Dendritic cell treated with granulocyte-macrophage colony-stimulating factor and Interleukin-4, amounts not matched to agents 40 ng/mL and 50 ng/mL, for 4 days (primary cell): ENCODE measurements at regions not wholly inside any gene's neighbourhood (a gene's known extent, or its start where the extent isn't known, plus 50 kb on each side); places are given as distances from the start of the nearest gene placed in this dataset.

ENCODE experiments used
- H3K27ac Mint-ChIP-seq: one replicate; pipeline ENCODE4 v1.8.0; 2022; ENCODE audit warnings: mild to moderate bottlenecking, mixed read lengths
- H3K27me3 Mint-ChIP-seq: one replicate; pipeline ENCODE4 v1.8.0; 2022; ENCODE audit warnings: mild to moderate bottlenecking, mixed read lengths
- H3K36me3 Mint-ChIP-seq: one replicate; pipeline ENCODE4 v1.8.0; 2022; ENCODE audit warnings: low read depth, mixed read lengths
- H3K4me1 Mint-ChIP-seq: one replicate; pipeline ENCODE4 v1.8.0; 2022; ENCODE audit warnings: low read depth, mixed read lengths
- H3K4me3 Mint-ChIP-seq: one replicate; pipeline ENCODE4 v1.8.0; 2022; ENCODE audit warnings: mild to moderate bottlenecking, moderate library complexity, mixed read lengths
- H3K9me3 Mint-ChIP-seq: one replicate; pipeline ENCODE4 v1.8.0; 2022; ENCODE audit warnings: mixed read lengths
- intact Hi-C: fragments of 100-400 bp; cut with micrococcal nuclease; formaldehyde crosslinking; loops from one replicate; pipeline ENCODE4 v1.15.0; 2022

DNA sequence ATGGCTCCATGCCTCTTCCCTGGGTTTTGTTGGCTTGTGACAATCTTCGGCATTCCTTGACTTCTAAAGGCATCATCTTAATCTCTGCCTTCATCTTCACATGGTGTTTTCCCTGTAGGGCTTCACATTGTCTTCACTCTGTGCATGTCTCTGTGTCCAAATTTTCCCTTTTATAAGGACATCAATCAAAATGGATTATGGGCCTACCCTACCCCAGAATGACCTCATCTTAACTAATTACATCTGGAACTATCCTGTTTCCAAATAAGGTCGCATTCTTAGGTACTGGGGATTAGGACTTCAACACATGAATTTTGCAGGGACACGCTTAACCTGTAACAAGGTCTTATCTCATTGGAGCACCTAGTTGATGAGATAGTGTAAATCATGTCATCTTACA lies 290.3 kb upstream of the KLF12 start:
- no peaks in the 10 kb centered on the region for H3K36me3 Mint-ChIP-seq
- H3K4me1 Mint-ChIP-seq: no peaks in the 10 kb centered on the region
- H3K27ac Mint-ChIP-seq: no peak overlapping the region
- H3K9me3 Mint-ChIP-seq: peaks cover 22% of the 10 kb centered on the region
- no peaks in the 10 kb centered on the region for H3K27me3 Mint-ChIP-seq
- no peak overlapping the region for H3K4me3 Mint-ChIP-seq
- intact Hi-C loops: no loop called here

DNA sequence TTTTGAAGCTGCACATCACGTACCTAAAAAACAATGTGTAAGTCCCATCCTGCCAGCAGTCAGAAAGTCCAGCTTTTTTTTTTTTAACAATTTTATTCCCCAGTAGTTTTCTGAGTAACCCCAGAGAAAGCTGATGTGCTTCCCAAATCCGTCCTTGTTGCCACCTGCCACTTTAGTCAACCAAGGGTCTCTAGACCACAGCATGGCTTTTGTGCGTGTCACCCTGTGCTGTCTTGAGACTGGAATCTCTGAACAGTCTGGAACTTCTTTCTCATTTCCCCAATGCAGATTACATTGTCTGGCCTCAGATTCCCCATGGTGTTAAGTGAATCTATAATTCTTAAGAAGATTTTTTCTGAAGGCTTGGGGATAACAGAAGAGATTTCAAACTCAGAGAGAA lies 289.2 kb upstream of the KLF12 start:
- intact Hi-C loops: no loop called here
- no peak overlapping the region for H3K4me3 Mint-ChIP-seq
- no peaks in the 10 kb centered on the region for H3K36me3 Mint-ChIP-seq
- no peaks in the 10 kb centered on the region for H3K4me1 Mint-ChIP-seq
- peaks cover 31% of the 10 kb centered on the region for H3K9me3 Mint-ChIP-seq
- H3K27me3 Mint-ChIP-seq: no peaks in the 10 kb centered on the region
- H3K27ac Mint-ChIP-seq: no peak overlapping the region

DNA sequence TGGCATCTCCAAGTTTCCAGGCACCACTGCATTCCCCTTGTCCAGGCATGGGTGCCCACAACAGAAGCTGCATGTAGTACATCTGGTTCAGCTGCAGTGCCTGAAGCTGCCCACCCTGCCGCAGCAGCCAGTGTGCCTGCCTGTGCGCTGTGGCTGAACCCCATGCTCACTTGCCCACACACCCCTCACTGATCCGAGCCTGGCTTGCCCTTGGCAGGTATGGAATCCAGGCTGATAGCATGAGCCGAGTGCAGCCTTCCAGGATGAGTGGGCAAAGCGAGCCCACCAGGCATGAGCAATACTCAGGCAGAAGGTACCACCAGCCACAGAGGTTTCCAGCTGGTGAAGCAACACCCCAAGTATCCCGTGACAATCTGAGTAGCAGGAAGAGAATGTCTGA lies 280.3 kb upstream of the KLF12 start:
- intact Hi-C loops: no loop called here
- Mint-ChIP-seq H3K4me1 (no peaks in the 10 kb centered on the region), H3K9me3 (peaks cover 64% of the 10 kb centered on the region), H3K4me3 (no peak overlapping the region), H3K27ac (no peak overlapping the region), H3K27me3 (no peaks in the 10 kb centered on the region), H3K36me3 (no peaks in the 10 kb centered on the region)

DNA sequence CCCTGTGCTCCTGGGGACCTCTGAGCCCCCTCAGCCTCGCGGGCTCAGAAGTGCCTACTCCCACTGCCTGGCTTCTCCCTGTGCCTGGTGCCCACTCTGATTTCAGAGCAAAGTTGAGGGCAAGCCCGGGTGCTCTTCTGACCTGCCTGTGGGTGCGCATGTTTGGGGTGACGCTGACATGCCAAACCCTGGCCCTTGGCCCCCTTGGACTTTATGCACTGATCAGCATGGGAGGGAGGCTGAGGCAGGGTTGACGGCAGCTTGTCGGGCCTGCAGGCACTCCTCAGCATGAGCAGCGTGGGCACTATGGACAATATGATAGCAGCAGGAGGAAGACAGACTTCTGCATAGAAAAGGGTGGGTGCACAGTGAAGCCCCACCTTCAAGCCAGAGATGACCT lies 279.3 kb upstream of the KLF12 start:
- intact Hi-C loops: no loop called here
- Mint-ChIP-seq H3K27ac (no peak overlapping the region), H3K4me3 (no peak overlapping the region)

DNA sequence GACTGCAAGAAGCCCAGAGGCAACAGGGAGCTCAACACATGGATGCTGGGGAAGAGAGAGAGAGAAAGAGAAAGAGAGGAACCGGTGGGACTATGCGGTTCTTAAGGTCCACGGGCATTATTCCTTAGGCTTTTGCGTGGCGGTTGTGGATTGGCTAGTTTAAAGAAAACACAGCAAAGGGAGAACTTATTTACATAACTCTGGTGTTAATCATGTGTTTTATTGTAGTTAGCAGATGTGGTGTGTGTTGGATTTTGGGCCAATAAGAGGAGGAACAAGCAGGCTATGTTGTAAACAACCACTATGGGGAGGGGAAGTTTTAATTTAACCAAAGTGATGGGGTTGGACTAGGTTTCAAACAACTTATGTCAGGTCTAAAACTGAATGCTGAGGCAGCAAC lies 275.3 kb upstream of the KLF12 start:
- no peaks in the 10 kb centered on the region for H3K36me3 Mint-ChIP-seq
- H3K4me3 Mint-ChIP-seq: no peak overlapping the region
- no peak overlapping the region for H3K27ac Mint-ChIP-seq
- intact Hi-C loops: no loop called here
- peaks cover 24% of the 10 kb centered on the region for H3K9me3 Mint-ChIP-seq
- H3K4me1 Mint-ChIP-seq: no peaks in the 10 kb centered on the region
- H3K27me3 Mint-ChIP-seq: no peaks in the 10 kb centered on the region

More for the DNA sequence above, 279.3 kb upstream of the KLF12 start:
- H3K27me3 Mint-ChIP-seq: no peaks in the 10 kb centered on the region
- H3K36me3 Mint-ChIP-seq: no peaks in the 10 kb centered on the region
- peaks cover 55% of the 10 kb centered on the region for H3K9me3 Mint-ChIP-seq
- H3K4me1 Mint-ChIP-seq: no peaks in the 10 kb centered on the region

DNA sequence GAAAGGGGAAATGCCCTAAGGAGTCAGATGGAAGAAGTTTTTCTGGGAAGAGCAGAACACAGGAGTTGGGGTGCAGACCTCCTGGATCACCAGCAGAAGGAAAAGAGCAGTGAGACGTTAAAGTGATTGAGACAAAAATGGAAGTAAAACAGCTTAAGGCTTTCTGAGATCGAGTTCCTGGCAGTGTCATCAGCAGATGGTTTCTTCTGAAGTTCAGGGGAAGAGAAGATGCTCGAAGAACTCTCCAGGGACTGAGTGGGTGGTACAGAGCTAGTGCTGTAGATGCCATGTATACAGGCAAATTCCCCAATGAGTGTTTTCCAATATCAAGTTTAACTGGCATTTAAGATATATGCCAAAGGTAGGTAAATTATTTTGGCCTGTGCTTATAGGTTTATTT lies 272.2 kb upstream of the KLF12 start:
- Mint-ChIP-seq H3K27ac (no peak overlapping the region), H3K4me3 (no peak overlapping the region), H3K9me3 (peaks cover 22% of the 10 kb centered on the region), H3K4me1 (no peaks in the 10 kb centered on the region), H3K27me3 (no peaks in the 10 kb centered on the region), H3K36me3 (no peaks in the 10 kb centered on the region)
- intact Hi-C loops: no loop called here

DNA sequence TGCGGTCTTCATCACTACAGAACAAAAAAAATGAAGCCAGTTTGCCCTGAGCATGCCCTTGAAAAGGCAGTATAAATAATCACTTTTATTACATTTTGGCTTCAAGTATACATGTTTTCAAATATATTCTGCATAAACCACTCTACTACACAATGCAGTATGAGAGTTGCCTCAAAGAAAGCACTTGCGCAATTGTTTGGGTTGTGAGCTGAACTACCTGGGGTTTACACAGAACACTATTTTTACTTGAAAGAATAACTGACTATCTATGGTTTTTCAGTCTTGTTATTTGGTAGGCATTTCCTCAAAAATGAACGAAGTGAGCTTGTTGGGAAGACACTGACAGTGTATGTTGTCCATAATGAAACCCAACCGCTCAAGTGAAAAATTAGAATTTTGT lies 264.4 kb upstream of the KLF12 start:
- intact Hi-C loops: no loop called here
- no peaks in the 10 kb centered on the region for H3K27me3 Mint-ChIP-seq
- no peak overlapping the region for H3K27ac Mint-ChIP-seq
- no peaks in the 10 kb centered on the region for H3K36me3 Mint-ChIP-seq
- peaks cover 22% of the 10 kb centered on the region for H3K9me3 Mint-ChIP-seq
- H3K4me3 Mint-ChIP-seq: no peak overlapping the region
- H3K4me1 Mint-ChIP-seq: no peaks in the 10 kb centered on the region

DNA sequence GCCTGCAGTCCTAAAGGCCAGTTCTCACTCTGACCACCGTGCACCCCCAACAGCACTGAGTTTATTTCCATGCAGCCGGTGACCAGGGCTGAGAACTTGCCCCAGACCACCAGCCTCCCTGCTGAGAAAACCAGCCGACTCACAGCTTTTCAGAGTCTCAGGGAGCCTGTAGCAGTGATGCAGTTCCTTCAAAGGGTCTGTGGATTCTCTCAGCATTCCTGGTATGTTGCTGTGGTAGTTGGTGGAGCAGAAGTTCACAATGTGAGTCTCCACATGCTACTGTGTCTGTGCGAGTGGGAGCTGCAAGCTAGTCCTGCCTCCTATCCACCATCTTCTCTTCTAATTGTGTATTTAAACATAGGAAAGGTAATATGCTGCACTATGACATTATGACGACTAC lies 254.9 kb upstream of the KLF12 start:
- Mint-ChIP-seq H3K4me1 (no peaks in the 10 kb centered on the region), H3K9me3 (peaks cover 55% of the 10 kb centered on the region), H3K36me3 (no peaks in the 10 kb centered on the region), H3K4me3 (no peak overlapping the region), H3K27me3 (no peaks in the 10 kb centered on the region), H3K27ac (no peak overlapping the region)
- intact Hi-C loops: no loop called here

DNA sequence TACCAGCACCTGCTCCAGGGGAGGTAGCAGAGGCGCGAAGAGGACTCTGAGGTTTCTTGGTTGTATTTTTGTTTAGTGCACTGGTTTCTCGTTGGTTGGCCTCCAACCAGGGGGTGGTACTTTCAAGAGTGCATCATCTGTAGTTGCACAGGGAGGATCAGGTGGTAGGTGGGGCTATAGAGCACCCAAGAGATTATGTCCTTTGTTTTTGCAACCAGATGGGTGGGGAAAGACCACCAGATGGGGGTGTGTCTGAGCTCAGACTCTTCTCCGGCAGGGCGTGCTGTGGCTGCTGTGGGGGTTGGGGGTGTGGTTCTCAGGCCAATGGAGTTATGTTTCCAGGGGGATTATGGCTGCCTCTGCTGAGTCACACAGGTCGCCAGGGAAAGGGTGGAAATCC lies 254.4 kb upstream of the KLF12 start:
- H3K27me3 Mint-ChIP-seq: no peaks in the 10 kb centered on the region
- H3K36me3 Mint-ChIP-seq: no peaks in the 10 kb centered on the region
- no peak overlapping the region for H3K27ac Mint-ChIP-seq
- H3K9me3 Mint-ChIP-seq: peaks cover 59% of the 10 kb centered on the region
- no peak overlapping the region for H3K4me3 Mint-ChIP-seq
- H3K4me1 Mint-ChIP-seq: no peaks in the 10 kb centered on the region
- intact Hi-C loops: no loop called here

DNA sequence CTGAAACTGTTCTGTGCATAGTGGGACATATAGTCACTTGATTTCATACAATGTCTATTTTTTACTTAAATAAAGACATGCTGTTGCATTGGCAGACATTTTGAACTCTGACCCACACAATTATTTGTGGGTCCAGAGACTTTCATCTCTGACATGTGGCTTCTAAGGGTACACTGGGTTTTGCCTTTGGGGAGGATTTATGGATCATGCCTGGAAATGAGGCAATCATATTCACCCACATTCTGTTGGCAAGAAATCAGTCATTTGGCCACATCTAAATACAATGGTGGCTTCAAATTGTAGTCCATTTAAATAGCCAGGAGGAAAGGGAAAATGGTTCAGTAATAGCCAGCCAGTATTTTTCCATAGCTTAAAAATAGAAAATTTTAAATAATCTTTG lies 238.3 kb upstream of the KLF12 start:
- Mint-ChIP-seq H3K27me3 (no peaks in the 10 kb centered on the region), H3K27ac (no peak overlapping the region), H3K36me3 (no peaks in the 10 kb centered on the region)

DNA sequence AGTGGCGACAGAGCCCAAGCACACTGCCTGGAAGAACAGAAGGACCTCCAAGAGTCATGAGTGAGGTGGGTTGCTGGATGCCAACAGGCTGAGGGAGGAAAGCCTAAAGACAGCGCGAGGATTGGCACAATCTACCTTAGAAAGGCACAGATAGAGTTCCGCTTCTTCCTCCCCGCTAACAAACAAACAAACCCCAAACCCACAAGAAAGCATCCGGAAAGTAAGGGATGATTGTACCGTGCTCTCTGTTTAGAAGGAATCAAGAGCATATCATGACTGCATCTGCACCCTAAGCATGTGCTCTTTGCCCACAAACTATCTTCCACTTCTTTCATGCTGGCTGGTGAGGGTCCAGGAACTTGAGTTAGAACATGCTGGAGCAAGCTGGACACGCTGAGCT lies 233.0 kb upstream of the KLF12 start:
- Mint-ChIP-seq H3K27me3 (no peaks in the 10 kb centered on the region), H3K4me3 (no peak overlapping the region), H3K27ac (no peak overlapping the region), H3K4me1 (no peaks in the 10 kb centered on the region), H3K9me3 (peaks cover 28% of the 10 kb centered on the region), H3K36me3 (no peaks in the 10 kb centered on the region)
- intact Hi-C loops: no loop called here

More for the DNA sequence above, 238.3 kb upstream of the KLF12 start:
- no peaks in the 10 kb centered on the region for H3K9me3 Mint-ChIP-seq
- no peak overlapping the region for H3K4me3 Mint-ChIP-seq
- intact Hi-C loops: no loop called here
- H3K4me1 Mint-ChIP-seq: no peaks in the 10 kb centered on the region

DNA sequence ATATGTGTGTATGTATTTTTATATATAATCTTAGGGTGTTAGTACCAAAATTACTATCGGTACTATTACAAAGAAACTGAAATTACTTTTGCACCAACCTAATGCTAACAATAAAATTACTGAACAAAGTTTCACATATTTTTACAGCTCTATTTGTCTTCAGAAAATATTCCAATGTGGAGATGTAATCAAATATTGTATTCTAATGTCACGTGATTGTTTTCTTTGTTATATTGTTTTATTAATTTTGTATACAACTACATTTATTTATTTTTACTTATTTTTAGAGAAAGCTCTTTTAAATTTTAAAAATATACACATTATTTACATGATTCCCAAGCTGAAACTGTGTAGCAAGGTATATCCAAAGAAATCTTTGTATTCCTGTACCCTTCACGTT lies 227.1 kb upstream of the KLF12 start:
- H3K4me1 Mint-ChIP-seq: no peaks in the 10 kb centered on the region
- no peak overlapping the region for H3K4me3 Mint-ChIP-seq
- H3K27me3 Mint-ChIP-seq: no peaks in the 10 kb centered on the region
- no peak overlapping the region for H3K27ac Mint-ChIP-seq
- peaks cover 23% of the 10 kb centered on the region for H3K9me3 Mint-ChIP-seq
- no peaks in the 10 kb centered on the region for H3K36me3 Mint-ChIP-seq
- intact Hi-C loops: no loop called here

DNA sequence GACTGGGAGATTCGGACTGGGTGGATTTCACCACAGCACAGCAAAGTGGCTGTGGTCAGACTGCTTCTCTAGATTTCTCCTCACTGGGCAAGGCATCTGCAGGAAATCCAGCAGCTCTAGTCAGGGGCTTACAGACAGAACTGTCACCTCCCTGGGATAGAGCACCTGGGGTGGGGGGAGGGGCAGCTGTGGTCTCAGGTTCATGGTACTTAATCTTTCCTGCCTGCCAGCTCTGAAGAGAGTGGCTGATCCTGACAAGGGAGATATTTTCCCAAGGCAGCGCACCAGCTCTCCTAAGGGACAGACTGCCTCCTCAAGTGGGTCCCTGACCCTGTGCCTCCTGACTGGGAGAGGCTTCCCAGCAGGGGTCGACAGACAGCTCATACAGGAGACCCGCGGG lies 212.8 kb upstream of the KLF12 start:
- intact Hi-C loops: no loop called here
- Mint-ChIP-seq H3K4me1 (no peaks in the 10 kb centered on the region), H3K9me3 (peaks cover 59% of the 10 kb centered on the region), H3K27me3 (no peaks in the 10 kb centered on the region), H3K36me3 (no peaks in the 10 kb centered on the region), H3K27ac (no peak overlapping the region), H3K4me3 (no peak overlapping the region)

DNA sequence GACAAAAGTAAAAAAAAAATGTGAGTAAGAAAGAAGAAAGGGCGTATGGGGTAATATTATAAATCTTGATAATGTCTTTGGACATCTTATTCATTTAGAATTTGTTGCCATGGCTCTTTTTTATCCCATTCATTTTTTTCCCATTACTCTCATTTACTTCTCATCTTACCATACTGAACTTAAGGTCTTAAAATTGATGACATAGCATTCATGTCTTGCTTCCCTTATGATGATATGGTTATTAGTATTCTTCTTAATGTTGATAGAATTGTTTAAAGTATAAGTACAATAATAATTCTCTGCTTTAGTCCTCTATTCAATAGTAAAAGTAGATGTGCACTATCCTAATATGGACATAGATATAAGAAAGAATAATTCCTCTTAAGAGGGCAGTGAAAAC lies 204.1 kb upstream of the KLF12 start:
- H3K9me3 Mint-ChIP-seq: peaks cover 8% of the 10 kb centered on the region
- intact Hi-C loops: no loop called here
- no peaks in the 10 kb centered on the region for H3K36me3 Mint-ChIP-seq
- no peaks in the 10 kb centered on the region for H3K4me1 Mint-ChIP-seq
- no peak overlapping the region for H3K4me3 Mint-ChIP-seq
- no peak overlapping the region for H3K27ac Mint-ChIP-seq
- no peaks in the 10 kb centered on the region for H3K27me3 Mint-ChIP-seq

DNA sequence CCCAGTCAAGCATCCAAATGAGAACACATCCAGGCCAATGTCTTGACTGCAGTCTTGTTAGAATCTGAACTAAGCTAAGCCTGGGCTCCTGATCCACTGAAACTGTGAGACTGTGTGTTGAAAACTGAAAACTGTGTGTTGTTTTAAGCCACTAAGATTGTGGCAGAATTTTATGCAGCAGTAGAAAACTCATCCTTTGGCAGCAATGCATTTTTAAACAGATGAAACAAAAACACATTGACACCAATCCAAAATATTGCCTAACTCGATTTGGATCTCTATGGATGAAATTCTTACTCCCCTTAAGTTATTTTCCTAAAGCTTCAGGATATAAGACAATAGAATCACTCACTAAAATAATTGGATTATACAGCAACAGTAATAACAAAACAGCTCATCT lies 202.3 kb upstream of the KLF12 start:
- Mint-ChIP-seq H3K4me1 (no peaks in the 10 kb centered on the region), H3K9me3 (no peaks in the 10 kb centered on the region), H3K27me3 (no peaks in the 10 kb centered on the region), H3K36me3 (no peaks in the 10 kb centered on the region), H3K4me3 (no peak overlapping the region), H3K27ac (no peak overlapping the region)
- intact Hi-C loops: no loop called here

DNA sequence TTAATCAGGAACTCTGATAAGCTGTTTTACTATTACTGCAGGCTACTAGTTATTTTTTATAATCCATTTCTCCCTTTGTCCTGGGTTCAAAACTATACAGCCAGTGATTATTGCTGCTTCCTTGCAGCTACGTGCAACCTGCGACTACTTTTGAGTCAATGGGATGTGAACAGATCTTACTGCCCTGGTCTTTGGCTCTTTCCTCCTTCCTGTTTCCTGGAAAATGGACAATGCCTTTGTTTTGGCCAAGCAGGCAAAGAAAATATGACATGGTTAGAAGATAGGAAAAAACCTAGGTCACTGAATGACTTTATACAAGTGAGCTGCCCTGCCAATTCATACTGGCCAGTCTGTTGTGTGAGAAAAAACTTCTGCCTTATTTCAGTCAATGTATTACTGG lies 201.2 kb upstream of the KLF12 start:
- no peaks in the 10 kb centered on the region for H3K27me3 Mint-ChIP-seq
- intact Hi-C loops: no loop called here
- no peaks in the 10 kb centered on the region for H3K4me1 Mint-ChIP-seq
- no peak overlapping the region for H3K4me3 Mint-ChIP-seq
- no peaks in the 10 kb centered on the region for H3K36me3 Mint-ChIP-seq
- H3K9me3 Mint-ChIP-seq: no peaks in the 10 kb centered on the region
- no peak overlapping the region for H3K27ac Mint-ChIP-seq
